Duodenal mucosa (tissue), 2 donors: ENCODE measurements at regions not wholly inside any gene's neighbourhood (a gene's known extent, or its start where the extent isn't known, plus 50 kb on each side); places are given as distances from the start of the nearest gene placed in this dataset.

ENCODE experiments used
- H3K27ac ChIP-seq: one replicate; pipeline ENCODE4 v1.7.0; 2013; ENCODE audit warnings: low read depth, low read length
- H3K27me3 ChIP-seq, 2 donors: one replicate each; pipeline ENCODE4 v1.7.0; 2013; ENCODE audit warnings: low read length in 2 of 2, control low read depth in 1 of 2; ENCODE audit not compliant: insufficient read depth in 2 of 2, control insufficient read depth in 1 of 2
- H3K36me3 ChIP-seq, 2 donors: one replicate each; pipeline ENCODE4 v1.7.0; 2013; ENCODE audit warnings: low read length in 2 of 2, control low read depth in 1 of 2; ENCODE audit not compliant: insufficient read depth in 2 of 2, control insufficient read depth in 1 of 2
- H3K4me1 ChIP-seq, 2 donors: one replicate each; pipeline ENCODE4 v1.7.0; 2013; ENCODE audit warnings: low read length in 2 of 2, control low read depth in 1 of 2; ENCODE audit not compliant: insufficient read depth in 2 of 2, control insufficient read depth in 1 of 2
- H3K4me3 ChIP-seq, 2 donors: one replicate each; pipeline ENCODE4 v1.7.0; 2013; ENCODE audit warnings: low read length in 2 of 2, low read depth in 1 of 2
- H3K9ac ChIP-seq, 2 donors: one replicate each; pipeline ENCODE4 v1.7.0; 2013; ENCODE audit warnings: low read length in 2 of 2, low read depth in 1 of 2
- H3K9me3 ChIP-seq, 2 donors: one replicate each; pipeline ENCODE4 v1.7.0; 2013; ENCODE audit warnings: low read length in 2 of 2, control low read depth in 1 of 2; ENCODE audit not compliant: control insufficient read depth in 1 of 2

DNA sequence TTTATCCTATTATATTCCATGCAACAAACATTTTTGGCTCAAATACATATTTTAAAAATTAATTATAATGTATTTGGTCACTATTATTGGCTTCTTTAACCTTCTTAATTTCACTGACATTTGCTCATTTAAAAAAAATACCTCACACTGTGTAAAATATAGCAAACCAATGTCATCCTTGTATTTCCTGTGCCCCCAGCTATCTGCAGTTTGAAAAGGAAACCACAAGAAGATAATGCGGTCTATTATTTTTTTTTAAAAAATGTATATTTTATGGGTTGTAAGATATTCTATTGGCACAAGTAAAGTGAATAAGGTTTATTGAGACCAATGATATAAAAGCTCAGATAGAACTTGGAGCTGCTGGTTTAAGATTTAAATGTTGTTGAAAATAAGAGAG lies 904.2 kb downstream of the SI start:
- no peak overlapping the region for H3K4me3 ChIP-seq
- H3K27me3 ChIP-seq: no peaks in the 10 kb centered on the region
- no peaks in the 10 kb centered on the region for H3K9me3 ChIP-seq
- H3K9ac ChIP-seq: no peak overlapping the region
- H3K27ac ChIP-seq: no peak overlapping the region
- no peaks in the 10 kb centered on the region for H3K36me3 ChIP-seq
- no peaks in the 10 kb centered on the region for H3K4me1 ChIP-seq

GRCh38 chr3:164155400-164155799 lies 922.9 kb downstream of the SI start:
- Histone ChIP-seq H3K27ac (no peak overlapping the region), H3K4me3 (no peak overlapping the region), H3K36me3 (no peaks in the 10 kb centered on the region), H3K9me3 (peaks cover 0 to under 1% of the 10 kb centered on the region in 2 donors), H3K9ac (no peak overlapping the region), H3K27me3 (no peaks in the 10 kb centered on the region), H3K4me1 (no peaks in the 10 kb centered on the region)

DNA sequence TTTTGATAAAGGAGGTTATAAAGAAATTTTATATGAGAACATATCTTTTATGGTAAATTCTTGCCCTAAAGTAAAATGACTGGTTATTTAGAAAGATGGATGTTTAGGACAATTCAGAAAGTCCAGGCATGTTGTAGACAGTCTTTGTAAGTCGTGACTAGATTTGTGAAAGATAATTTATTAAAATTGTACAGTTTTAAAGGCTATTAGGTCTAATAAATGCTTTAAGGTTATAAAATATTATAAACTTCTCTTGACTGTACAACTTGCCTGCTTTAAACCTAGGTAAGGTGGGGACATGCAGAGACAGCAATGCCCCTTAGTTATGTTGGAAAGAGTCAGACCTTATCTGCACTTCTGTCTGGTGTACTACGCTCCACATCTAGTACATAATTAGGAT lies 933.5 kb downstream of the SI start:
- H3K9me3 ChIP-seq: peaks cover 18 to 19% of the 10 kb centered on the region in 2 donors
- H3K36me3 ChIP-seq: no peaks in the 10 kb centered on the region
- H3K27me3 ChIP-seq: no peaks in the 10 kb centered on the region
- no peaks in the 10 kb centered on the region for H3K4me1 ChIP-seq
- no peak overlapping the region for H3K9ac ChIP-seq
- H3K27ac ChIP-seq: no peak overlapping the region
- H3K4me3 ChIP-seq: no peak overlapping the region

- H3K36me3 ChIP-seq: no peaks in the 10 kb centered on the region
- H3K9me3 ChIP-seq: no peaks in the 10 kb centered on the region
- no peak overlapping the region for H3K9ac ChIP-seq
- H3K4me3 ChIP-seq: no peak overlapping the region
- no peaks in the 10 kb centered on the region for H3K27me3 ChIP-seq
- no peaks in the 10 kb centered on the region for H3K4me1 ChIP-seq
- H3K27ac ChIP-seq: no peak overlapping the region
Measured at GRCh38 chr3:164132878-164133277, 945.4 kb downstream of the SI start.

GRCh38 chr3:164113371-164114332 lies 964.6 kb downstream of the SI start:
- Histone ChIP-seq H3K4me3 (no peak overlapping the region), H3K36me3 (no peaks in the 10 kb centered on the region), H3K27ac (no peak overlapping the region), H3K4me1 (no peaks in the 10 kb centered on the region), H3K9me3 (peaks cover 7% of the 10 kb centered on the region in 2 donors), H3K27me3 (no peaks in the 10 kb centered on the region), H3K9ac (no peak overlapping the region)

- H3K9me3 ChIP-seq: no peaks in the 10 kb centered on the region
Measured at GRCh38 chr3:164096352-164096751, 981.9 kb downstream of the SI start.

DNA sequence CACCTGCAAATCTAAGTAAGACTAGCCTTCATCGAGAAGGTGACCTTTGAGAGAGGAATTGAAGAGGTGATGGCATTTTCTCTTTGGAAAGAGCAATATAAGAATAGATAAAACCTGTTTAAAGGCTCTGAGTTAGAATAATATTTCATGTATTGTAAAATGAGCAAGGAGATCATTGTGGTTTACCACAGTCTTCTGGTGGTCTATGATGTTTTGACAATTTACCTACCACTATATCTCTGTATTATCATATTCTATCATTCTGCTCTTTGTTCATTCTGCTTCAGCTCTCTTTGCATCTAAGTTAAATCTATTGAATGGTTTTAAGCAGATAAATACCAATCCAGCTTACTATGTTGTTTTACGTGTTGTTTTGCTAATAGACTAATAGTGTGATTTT lies 982.3 kb downstream of the SI start:
- Histone ChIP-seq H3K9me3 (no peaks in the 10 kb centered on the region), H3K36me3 (no peaks in the 10 kb centered on the region), H3K27me3 (no peaks in the 10 kb centered on the region), H3K27ac (no peak overlapping the region), H3K4me3 (no peak overlapping the region), H3K9ac (no peak overlapping the region), H3K4me1 (no peaks in the 10 kb centered on the region)

More at GRCh38 chr3:164096352-164096751, 981.9 kb downstream of the SI start:
- Histone ChIP-seq H3K27me3 (no peaks in the 10 kb centered on the region), H3K4me3 (no peak overlapping the region), H3K9ac (no peak overlapping the region), H3K27ac (no peak overlapping the region), H3K4me1 (no peaks in the 10 kb centered on the region), H3K36me3 (no peaks in the 10 kb centered on the region)

DNA sequence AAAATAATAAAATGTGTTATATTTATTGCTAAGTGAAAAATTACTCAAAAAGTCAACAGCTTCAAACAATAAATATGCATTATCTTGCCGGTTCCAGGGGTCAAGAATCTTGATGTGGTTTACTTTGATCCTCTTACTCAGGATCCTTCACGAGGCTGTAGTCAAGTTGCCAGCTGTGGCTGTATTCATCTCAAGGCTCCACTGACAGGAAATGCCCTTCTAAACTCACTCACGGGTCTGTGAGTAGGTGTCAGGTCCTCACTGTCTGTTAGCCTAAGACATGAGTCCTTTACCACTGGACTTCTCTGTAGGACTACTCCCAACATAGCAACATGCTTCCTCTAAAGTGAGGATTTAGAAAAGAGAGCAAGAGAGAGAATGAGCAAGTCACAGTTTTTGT lies 983.0 kb downstream of the SI start:
- Histone ChIP-seq H3K9ac (no peak overlapping the region), H3K4me3 (no peak overlapping the region), H3K36me3 (no peaks in the 10 kb centered on the region), H3K9me3 (no peaks in the 10 kb centered on the region), H3K27ac (no peak overlapping the region), H3K27me3 (no peaks in the 10 kb centered on the region), H3K4me1 (no peaks in the 10 kb centered on the region)

DNA sequence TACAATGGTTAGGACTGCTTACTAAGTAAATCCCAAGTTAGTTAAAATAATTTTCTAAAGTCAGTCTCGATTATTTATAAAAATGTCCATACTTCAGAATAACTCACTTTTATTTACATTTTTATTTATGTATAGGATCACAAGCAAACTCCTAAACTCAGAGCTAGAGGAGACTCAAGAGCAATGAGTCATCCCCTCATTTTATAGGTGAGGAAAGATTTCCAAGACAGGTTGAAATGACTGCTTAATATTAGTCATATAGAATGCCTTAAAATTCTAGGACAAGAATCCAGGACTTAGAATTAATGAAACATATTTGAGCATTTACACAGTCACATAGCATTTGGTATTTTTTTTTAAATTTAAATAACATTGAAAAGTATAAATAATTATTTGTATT lies 983.8 kb downstream of the SI start:
- no peaks in the 10 kb centered on the region for H3K9me3 ChIP-seq
- H3K36me3 ChIP-seq: no peaks in the 10 kb centered on the region

GRCh38 chr3:164080208-164080607 lies 998.1 kb downstream of the SI start:
- no peak overlapping the region for H3K27ac ChIP-seq
- H3K9me3 ChIP-seq: peaks cover 0 to 7% of the 10 kb centered on the region in 2 donors
- H3K27me3 ChIP-seq: no peaks in the 10 kb centered on the region
- no peak overlapping the region for H3K9ac ChIP-seq
- no peaks in the 10 kb centered on the region for H3K4me1 ChIP-seq
- no peaks in the 10 kb centered on the region for H3K36me3 ChIP-seq
- H3K4me3 ChIP-seq: no peak overlapping the region

More for the DNA sequence above, 983.8 kb downstream of the SI start:
- Histone ChIP-seq H3K4me3 (no peak overlapping the region), H3K4me1 (no peaks in the 10 kb centered on the region), H3K27me3 (no peaks in the 10 kb centered on the region), H3K9ac (no peak overlapping the region), H3K27ac (no peak overlapping the region)
